ENCODE measurements at regions not wholly inside any gene's neighbourhood (a gene's known extent, or its start where the extent isn't known, plus 50 kb on each side); places are given as distances from the start of the nearest gene placed in this dataset.

GRCh38 chr13:90675129-90675528 lies 672.4 kb upstream of the MIR17HG start:
- no peaks in the 10 kb centered on the region for H3K9me1 ChIP-seq (ENCODE audit: insufficient read depth, low read length)
- H3K4me2 ChIP-seq (ENCODE audit: low read depth, low read length) = no peak overlapping the region
- no peak overlapping the region for H2BK5ac ChIP-seq (ENCODE audit: low read depth, low read length, poor library complexity, severe bottlenecking)
- no peak overlapping the region for H4K91ac ChIP-seq (ENCODE audit: insufficient read depth, low read depth, low read length)
- no peak overlapping the region for H4K5ac ChIP-seq (ENCODE audit: low read depth, low read length)
- intact Hi-C loops (cut with micrococcal nuclease) = no loop called here
- no peak overlapping the region for H4K8ac ChIP-seq (ENCODE audit: low read depth in 2 of 2, low read length in 2 of 2)
- H3K18ac ChIP-seq (ENCODE audit: low read depth, low read length) = no peak overlapping the region
- no peaks in the 10 kb centered on the region for H4K20me1 ChIP-seq (ENCODE audit: insufficient read depth, low read length)
- H2BK15ac ChIP-seq (ENCODE audit: low read depth, low read length) = no peak overlapping the region
- dilution Hi-C loops (cut with HindIII; ENCODE audit: low sequenced_read_pairs, unreplicated experiment) = no loop called here
- no peak overlapping the region for H3K56ac ChIP-seq (ENCODE audit: extremely low read depth, insufficient read depth, low read length)
- POLR2A ChIA-PET (ENCODE audit: unreplicated experiment) = no interaction called here
- ATAC-seq (ENCODE audit: low read depth) = no peak
- H3K4me1 ChIP-seq (ENCODE audit: control insufficient read depth, insufficient read depth, low read length) = no peaks in the 10 kb centered on the region
- H3K79me1 ChIP-seq (ENCODE audit: low read depth in 1 of 2, low read length in 2 of 2) = no peaks in the 10 kb centered on the region
- no peak overlapping the region for H3K9ac ChIP-seq (ENCODE audit: low read depth, low read length)
- H3K27ac ChIP-seq (ENCODE audit: insufficient read depth, low read length) = no peak overlapping the region
- no CpG with 5 or more reads among the region's 2 CpGs for WGBS, 2 experiments (ENCODE audit: extremely low coverage in 2 of 2, insufficient read length in 1 of 2)
- H2BK20ac ChIP-seq (ENCODE audit: low read depth, low read length) = no peak overlapping the region
- no peaks in the 10 kb centered on the region for H3K36me3 ChIP-seq (ENCODE audit: control insufficient read depth, insufficient read depth, low read length)
- no peak overlapping the region for H2BK120ac ChIP-seq (ENCODE audit: low read depth, low read length)
- no peak overlapping the region for H2AFZ ChIP-seq (replicated peaks; ENCODE audit: low read length, poor library complexity)
- H3K9me3 ChIP-seq (ENCODE audit: control insufficient read depth, insufficient read depth, low read length) = peaks cover 3% of the 10 kb centered on the region; the same call in 1 of the 2 replicates
- H3K23ac ChIP-seq (ENCODE audit: low read depth, low read length) = no peak overlapping the region
- in situ Hi-C loops (cut with MboI; ENCODE audit: low sequenced_read_pairs) = no loop called here
- no peak overlapping the region for H2AK9ac ChIP-seq (replicated peaks; ENCODE audit: low read depth, low read length, poor library complexity)
- H2AK5ac ChIP-seq (ENCODE audit: low read depth, low read length) = no peak overlapping the region
- no peak overlapping the region for H3K4me3 ChIP-seq (ENCODE audit: insufficient read depth, low read depth, low read length)
- DNase-seq = no peak
- TF ChIP-seq RAD21 (IDR thresholded peaks at IDR 0.05; ENCODE audit: low read length) (no peak), USF2 (IDR thresholded peaks at IDR 0.05; ENCODE audit: low read depth, low read length) (no peak), RFX5 (IDR thresholded peaks at IDR 0.05; ENCODE audit: low read depth, low read length) (no peak), POLR2A (IDR thresholded peaks at IDR 0.05; ENCODE audit: low read depth, low read length) (no peak), CEBPB (IDR thresholded peaks at IDR 0.05; ENCODE audit: low read depth, low read length) (no peak), MAZ (IDR thresholded peaks at IDR 0.05; ENCODE audit: borderline replicate concordance, low read depth, low read length) (no peak), NFE2L2 (IDR thresholded peaks at IDR 0.05; ENCODE audit: low read depth, low read length) (no peak), CHD1 (IDR thresholded peaks at IDR 0.05; ENCODE audit: low read depth, low read length) (no peak), FOS (IDR thresholded peaks at IDR 0.05; ENCODE audit: low read depth, low read length) (no peak), RCOR1 (IDR thresholded peaks at IDR 0.05; ENCODE audit: insufficient replicate concordance, low read length) (no peak), MXI1 (IDR thresholded peaks at IDR 0.05; ENCODE audit: borderline replicate concordance, low read depth, low read length) (no peak), MAFK (IDR thresholded peaks at IDR 0.05; ENCODE audit: low read depth, low read length) (no peak), SMC3 (IDR thresholded peaks at IDR 0.05; ENCODE audit: low read depth, low read length) (no peak)
- CTCF ChIA-PET = no interaction called here
- BruUV-seq (replicated peaks) = no TSS peak
- no peaks in the 10 kb centered on the region for H3K27me3 ChIP-seq (ENCODE audit: control insufficient read depth, insufficient read depth, low read length)
- no peak overlapping the region for H3K14ac ChIP-seq (replicated peaks; ENCODE audit: low read depth, low read length)
- H3K4ac ChIP-seq (ENCODE audit: low read depth, low read length) = no peak overlapping the region

Measured in IMR-90 (cell line).